ENCODE measurements at regions not wholly inside any gene's neighbourhood (a gene's known extent, or its start where the extent isn't known, plus 50 kb on each side); places are given as distances from the start of the nearest gene placed in this dataset.

- H3K9me3 Mint-ChIP-seq (ENCODE audit: insufficient read depth), result no peaks in the 10 kb centered on the region
These were observed 358.0 kb downstream of the ATP23 start for GRCh38 chr12:58299371-58299770.

GRCh38 chr12:58301038-58301729, 359.8 kb downstream of the ATP23 start:
- no peak overlapping the region for H3K27ac Mint-ChIP-seq
- no peak overlapping the region for H3K4me3 ChIP-seq (ENCODE audit: control extremely low read depth in 1 of 5, extremely low read depth in 1 of 5, insufficient read depth in 1 of 5, low read depth in 2 of 5, low read length in 4 of 5)
- no peaks in the 10 kb centered on the region for H3K9me3 ChIP-seq (ENCODE audit: control extremely low read depth in 1 of 3, control insufficient read depth in 2 of 3, insufficient read depth in 1 of 3, low read length in 2 of 3)
- H4K20me1 ChIP-seq (ENCODE audit: control insufficient read depth, insufficient read depth, low read length, poor library complexity, severe bottlenecking), result no peaks in the 10 kb centered on the region
- H3K79me2 ChIP-seq (ENCODE audit: control insufficient read depth, insufficient read depth, low read length), result no peaks in the 10 kb centered on the region
- H3K27me3 ChIP-seq (replicated peaks in 1 of 4; ENCODE audit: control extremely low read depth in 1 of 4, control insufficient read depth in 3 of 4, insufficient read depth in 4 of 4, low read length in 3 of 4), result no peaks in the 10 kb centered on the region
- H3K27me3 Mint-ChIP-seq, result peaks cover 4% of the 10 kb centered on the region
- H3K4me1 Mint-ChIP-seq, result no peaks in the 10 kb centered on the region
- H3K9me3 Mint-ChIP-seq (ENCODE audit: insufficient read depth), result no peaks in the 10 kb centered on the region
- no peak overlapping the region for H3K27ac ChIP-seq (ENCODE audit: low read length in 2 of 2)
- H3K4me3 Mint-ChIP-seq, result no peak overlapping the region
- TF ChIP-seq EZH2 (IDR thresholded peaks at IDR 0.05; ENCODE audit: borderline replicate concordance, insufficient read depth, low read depth, low read length, poor library complexity, severe bottlenecking), result no peak
- TF ChIP-seq, protein P1, sequence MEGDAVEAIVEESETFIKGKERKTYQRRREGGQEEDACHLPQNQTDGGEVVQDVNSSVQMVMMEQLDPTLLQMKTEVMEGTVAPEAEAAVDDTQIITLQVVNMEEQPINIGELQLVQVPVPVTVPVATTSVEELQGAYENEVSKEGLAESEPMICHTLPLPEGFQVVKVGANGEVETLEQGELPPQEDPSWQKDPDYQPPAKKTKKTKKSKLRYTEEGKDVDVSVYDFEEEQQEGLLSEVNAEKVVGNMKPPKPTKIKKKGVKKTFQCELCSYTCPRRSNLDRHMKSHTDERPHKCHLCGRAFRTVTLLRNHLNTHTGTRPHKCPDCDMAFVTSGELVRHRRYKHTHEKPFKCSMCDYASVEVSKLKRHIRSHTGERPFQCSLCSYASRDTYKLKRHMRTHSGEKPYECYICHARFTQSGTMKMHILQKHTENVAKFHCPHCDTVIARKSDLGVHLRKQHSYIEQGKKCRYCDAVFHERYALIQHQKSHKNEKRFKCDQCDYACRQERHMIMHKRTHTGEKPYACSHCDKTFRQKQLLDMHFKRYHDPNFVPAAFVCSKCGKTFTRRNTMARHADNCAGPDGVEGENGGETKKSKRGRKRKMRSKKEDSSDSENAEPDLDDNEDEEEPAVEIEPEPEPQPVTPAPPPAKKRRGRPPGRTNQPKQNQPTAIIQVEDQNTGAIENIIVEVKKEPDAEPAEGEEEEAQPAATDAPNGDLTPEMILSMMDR (IDR thresholded peaks at IDR 0.05), result no peak
- no peak for ATAC-seq (ENCODE audit: low read depth)
- no peaks in the 10 kb centered on the region for H3K36me3 ChIP-seq (replicated peaks in 1 of 2; ENCODE audit: control extremely low read depth in 1 of 2, control insufficient read depth in 1 of 2, extremely low read depth in 1 of 2, insufficient read depth in 2 of 2, low read length in 1 of 2)
- no peak overlapping the region for H3K9ac ChIP-seq (ENCODE audit: low read length)
- ChIA-PET POLR2A (no interaction called here), CTCF (no interaction called here)
- 94% methylated on average over 4 of the region's 8 CpGs for WGBS (ENCODE audit: insufficient coverage)
- H3K4me1 ChIP-seq (ENCODE audit: control insufficient read depth in 2 of 2, insufficient read depth in 2 of 2, low read length in 2 of 2), result no peaks in the 10 kb centered on the region
- H2AFZ ChIP-seq (ENCODE audit: insufficient read depth, low read depth, low read length, poor library complexity, severe bottlenecking), result no peak overlapping the region
- no peak for DNase-seq
- intact Hi-C loops (cut with micrococcal nuclease), result loop anchor here (5.0 kb wide), 1 partner anchor 124 kb away; no protein-coding TSS in a partner anchor
- H3K4me2 ChIP-seq (replicated peaks; ENCODE audit: low read depth, low read length, poor library complexity, severe bottlenecking), result no peak overlapping the region

More at GRCh38 chr12:58299371-58299770, 358.0 kb downstream of the ATP23 start:
- Mint-ChIP-seq H3K27ac (no peak overlapping the region), H3K4me3 (no peak overlapping the region), H3K4me1 (no peaks in the 10 kb centered on the region), H3K27me3 (peaks cover 4% of the 10 kb centered on the region)
- DNase-seq (no peak), ATAC-seq (ENCODE audit: low read depth) (no peak)
- Histone ChIP-seq H3K79me2 (ENCODE audit: control insufficient read depth, insufficient read depth, low read length) (no peaks in the 10 kb centered on the region), H2AFZ (ENCODE audit: insufficient read depth, low read depth, low read length, poor library complexity, severe bottlenecking) (no peak overlapping the region), H3K4me3 (ENCODE audit: control extremely low read depth in 1 of 5, extremely low read depth in 1 of 5, insufficient read depth in 1 of 5, low read depth in 2 of 5, low read length in 4 of 5) (no peak overlapping the region), H3K9ac (ENCODE audit: low read length) (no peak overlapping the region), H3K4me1 (ENCODE audit: control insufficient read depth in 2 of 2, insufficient read depth in 2 of 2, low read length in 2 of 2) (no peaks in the 10 kb centered on the region), H3K9me3 (ENCODE audit: control extremely low read depth in 1 of 3, control insufficient read depth in 2 of 3, insufficient read depth in 1 of 3, low read length in 2 of 3) (no peaks in the 10 kb centered on the region), H3K36me3 (replicated peaks in 1 of 2; ENCODE audit: control extremely low read depth in 1 of 2, control insufficient read depth in 1 of 2, extremely low read depth in 1 of 2, insufficient read depth in 2 of 2, low read length in 1 of 2) (no peaks in the 10 kb centered on the region), H3K4me2 (replicated peaks; ENCODE audit: low read depth, low read length, poor library complexity, severe bottlenecking) (no peak overlapping the region), H4K20me1 (ENCODE audit: control insufficient read depth, insufficient read depth, low read length, poor library complexity, severe bottlenecking) (no peaks in the 10 kb centered on the region), H3K27me3 (replicated peaks in 1 of 4; ENCODE audit: control extremely low read depth in 1 of 4, control insufficient read depth in 3 of 4, insufficient read depth in 4 of 4, low read length in 3 of 4) (no peaks in the 10 kb centered on the region), H3K27ac (ENCODE audit: low read length in 2 of 2) (no peak overlapping the region)
- POLR2A ChIA-PET, result no interaction called here
- CTCF ChIA-PET, result no interaction called here
- intact Hi-C loops (cut with micrococcal nuclease), result no loop called here
- no peak for TF ChIP-seq EZH2 (IDR thresholded peaks at IDR 0.05; ENCODE audit: borderline replicate concordance, insufficient read depth, low read depth, low read length, poor library complexity, severe bottlenecking)
- TF ChIP-seq, protein P1 (IDR thresholded peaks at IDR 0.05), result no peak

Measured in B cell (primary cell).